ENCODE measurements at regions not wholly inside any gene's neighbourhood (a gene's known extent, or its start where the extent isn't known, plus 50 kb on each side); places are given as distances from the start of the nearest gene placed in this dataset.
"Not testable (repeated sequence)": the region's sequence is repeated elsewhere in the genome, so short reads cannot be mapped to it uniquely, and the experiment has no call there.

- H3K9me3 ChIP-seq (ENCODE audit: low read depth, low read length, poor library complexity, severe bottlenecking): no peaks in the 10 kb centered on the region
- no peaks in the 10 kb centered on the region for H3K4me1 ChIP-seq (ENCODE audit: insufficient read depth, low read length, poor library complexity, severe bottlenecking)
- no peak overlapping the region for H3K27ac ChIP-seq (ENCODE audit: low read depth, low read length, poor library complexity, severe bottlenecking)
- peaks cover 21% of the 10 kb centered on the region for H3K27me3 ChIP-seq (replicated peaks; ENCODE audit: insufficient read depth, low read depth, low read length, poor library complexity)
- intact Hi-C loops (cut with micrococcal nuclease; ENCODE audit: unreplicated experiment): no loop called here
- no peak overlapping the region for H3K4me3 ChIP-seq (ENCODE audit: low read depth, low read length, poor library complexity, severe bottlenecking)
- no peak for TF ChIP-seq CTCF (conservative IDR thresholded peaks at IDR 0.05; ENCODE audit: low read depth, low read length)
- TF ChIP-seq EZH2 (IDR thresholded peaks at IDR 0.05; ENCODE audit: borderline replicate concordance, low read depth, low read length, poor library complexity, severe bottlenecking): no peak
- ChIA-PET POLR2A (ENCODE audit: low non-redundant PET) (no interaction called here), CTCF (no interaction called here)
- no peak for DNase-seq (ENCODE audit: low spot score)
- H3K36me3 ChIP-seq (ENCODE audit: insufficient read depth, low read length, poor library complexity, severe bottlenecking): no peaks in the 10 kb centered on the region
- no TSS peak for BruUV-seq (replicated peaks)
Observed at GRCh38 chr4:187692626-187693025, 302.9 kb upstream of the ZFP42 start.

DNA sequence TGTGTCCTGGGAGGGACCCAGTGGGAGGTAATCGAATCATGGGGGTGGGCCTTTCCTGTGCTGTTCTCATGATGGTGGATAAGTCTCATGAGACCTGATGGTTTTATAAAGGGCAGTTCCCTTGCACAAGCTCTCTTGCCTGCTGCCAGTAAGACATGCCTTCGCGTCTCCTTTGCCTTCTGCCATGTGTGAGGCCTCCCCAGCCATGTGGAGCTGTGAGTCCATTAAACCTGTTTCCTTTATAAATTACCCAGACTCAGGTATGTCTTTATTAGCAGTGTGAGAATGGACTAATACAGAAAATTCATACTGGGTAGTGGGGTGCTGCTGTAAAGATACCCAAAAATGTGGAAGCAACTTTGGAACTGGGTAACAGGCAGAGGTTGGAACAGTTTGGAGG lies 300.0 kb upstream of the ZFP42 start:
- POLR2A ChIA-PET (ENCODE audit: low non-redundant PET); CTCF ChIA-PET: not testable (repeated sequence)

DNA sequence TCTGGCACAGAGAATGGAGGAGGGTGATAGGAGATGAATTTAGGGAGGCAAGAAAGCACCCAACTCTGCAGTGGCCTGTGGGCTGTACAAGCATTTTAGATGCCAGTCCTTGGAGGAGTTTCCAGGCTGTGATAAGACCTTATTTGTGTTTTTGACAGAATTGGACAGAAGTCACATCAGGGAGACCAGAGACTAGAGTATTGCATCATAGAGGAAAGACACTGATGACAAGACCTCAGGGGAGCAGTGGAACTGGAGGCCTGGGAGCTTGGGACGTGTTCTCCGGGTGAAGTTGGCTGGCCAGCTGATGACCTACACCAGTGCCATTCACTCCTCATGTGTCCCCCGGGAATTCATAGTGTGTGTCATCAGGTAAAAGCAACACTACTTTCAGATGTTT lies 284.0 kb upstream of the ZFP42 start:
- H3K27me3 ChIP-seq (replicated peaks; ENCODE audit: insufficient read depth, low read depth, low read length, poor library complexity): no peaks in the 10 kb centered on the region
- H3K9me3 ChIP-seq (ENCODE audit: low read depth, low read length, poor library complexity, severe bottlenecking): peaks cover 11% of the 10 kb centered on the region
- no peak overlapping the region for H3K4me3 ChIP-seq (ENCODE audit: low read depth, low read length, poor library complexity, severe bottlenecking)
- TF ChIP-seq CTCF (conservative IDR thresholded peaks at IDR 0.05; ENCODE audit: low read depth, low read length) (no peak), EZH2 (IDR thresholded peaks at IDR 0.05; ENCODE audit: borderline replicate concordance, low read depth, low read length, poor library complexity, severe bottlenecking) (no peak)
- no peaks in the 10 kb centered on the region for H3K4me1 ChIP-seq (ENCODE audit: insufficient read depth, low read length, poor library complexity, severe bottlenecking)
- CTCF ChIA-PET: no interaction called here
- H3K27ac ChIP-seq (ENCODE audit: low read depth, low read length, poor library complexity, severe bottlenecking): no peak overlapping the region
- intact Hi-C loops (cut with micrococcal nuclease; ENCODE audit: unreplicated experiment): no loop called here
- DNase-seq (ENCODE audit: low spot score): no peak
- H3K36me3 ChIP-seq (ENCODE audit: insufficient read depth, low read length, poor library complexity, severe bottlenecking): no peaks in the 10 kb centered on the region
- no TSS peak for BruUV-seq (replicated peaks)
- POLR2A ChIA-PET (ENCODE audit: low non-redundant PET): no interaction called here

More for the DNA sequence above, 300.0 kb upstream of the ZFP42 start:
- intact Hi-C loops (cut with micrococcal nuclease; ENCODE audit: unreplicated experiment); H3K36me3 ChIP-seq (ENCODE audit: insufficient read depth, low read length, poor library complexity, severe bottlenecking); H3K9me3 ChIP-seq (ENCODE audit: low read depth, low read length, poor library complexity, severe bottlenecking); H3K27me3 ChIP-seq (replicated peaks; ENCODE audit: insufficient read depth, low read depth, low read length, poor library complexity); H3K4me3 ChIP-seq (ENCODE audit: low read depth, low read length, poor library complexity, severe bottlenecking); H3K4me1 ChIP-seq (ENCODE audit: insufficient read depth, low read length, poor library complexity, severe bottlenecking); BruUV-seq (replicated peaks); H3K27ac ChIP-seq (ENCODE audit: low read depth, low read length, poor library complexity, severe bottlenecking); DNase-seq (ENCODE audit: low spot score): not testable (repeated sequence)

DNA sequence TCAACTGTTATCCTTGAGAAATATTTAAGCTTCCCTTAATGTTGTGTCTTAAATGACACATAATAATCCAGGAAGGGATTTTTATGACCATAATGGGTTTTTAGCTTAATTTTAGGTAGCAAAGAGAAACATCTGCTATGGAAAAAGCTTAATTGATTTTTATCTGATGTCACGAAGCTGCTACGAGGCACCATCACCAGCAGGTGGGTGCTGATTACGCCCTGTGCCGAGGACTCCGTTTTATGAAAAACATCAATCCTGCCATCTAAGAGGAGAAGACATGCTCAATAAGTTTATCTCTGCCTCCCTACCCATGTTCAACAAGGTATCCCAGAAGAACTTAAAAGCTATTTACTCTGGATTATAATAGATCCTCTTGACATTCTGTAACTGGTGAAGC lies 280.6 kb upstream of the ZFP42 start:
- intact Hi-C loops (cut with micrococcal nuclease; ENCODE audit: unreplicated experiment): no loop called here
- no TSS peak for BruUV-seq (replicated peaks)
- ChIA-PET POLR2A (ENCODE audit: low non-redundant PET) (no interaction called here), CTCF (no interaction called here)
- H3K36me3 ChIP-seq (ENCODE audit: insufficient read depth, low read length, poor library complexity, severe bottlenecking): no peaks in the 10 kb centered on the region
- H3K27ac ChIP-seq (ENCODE audit: low read depth, low read length, poor library complexity, severe bottlenecking): peak overlapping the region; percentile 47
- H3K9me3 ChIP-seq (ENCODE audit: low read depth, low read length, poor library complexity, severe bottlenecking): no peaks in the 10 kb centered on the region
- H3K4me1 ChIP-seq (ENCODE audit: insufficient read depth, low read length, poor library complexity, severe bottlenecking): no peaks in the 10 kb centered on the region
- TF ChIP-seq CTCF (conservative IDR thresholded peaks at IDR 0.05; ENCODE audit: low read depth, low read length) (no peak; the same call in 1 of the 2 replicates), EZH2 (IDR thresholded peaks at IDR 0.05; ENCODE audit: borderline replicate concordance, low read depth, low read length, poor library complexity, severe bottlenecking) (no peak)
- H3K4me3 ChIP-seq (ENCODE audit: low read depth, low read length, poor library complexity, severe bottlenecking): no peak overlapping the region
- no peaks in the 10 kb centered on the region for H3K27me3 ChIP-seq (replicated peaks; ENCODE audit: insufficient read depth, low read depth, low read length, poor library complexity)
- peak; percentile 6 for DNase-seq (ENCODE audit: low spot score)

Measured in A673 (cell line).